ENCODE measurements at regions not wholly inside any gene's neighbourhood (a gene's known extent, or its start where the extent isn't known, plus 50 kb on each side); places are given as distances from the start of the nearest gene placed in this dataset.

GRCh38 chr10:120966657-120967045, 115.5 kb downstream of the WDR11 start:
- TF ChIP-seq POLR2A (IDR thresholded peaks at IDR 0.05) (no peak), CTCF (IDR thresholded peaks at IDR 0.05 in 4 of 5, conservative IDR thresholded peaks at IDR 0.05 in 1 of 5) (no peak)
- no peak for ATAC-seq
- H3K9me3 ChIP-seq = no peaks in the 10 kb centered on the region
- in situ Hi-C loops (cut with MboI; ENCODE audit: low sequenced_read_pairs in 4 of 4) (loop anchor here in 1 of 4 donors (25.0 kb wide), 1 partner anchor 646 kb away; no protein-coding TSS in a partner anchor), intact Hi-C loops (cut with DNase I; ENCODE audit: low total_unique reads) (no loop called here)
- no peak for DNase-seq
- H3K27me3 ChIP-seq = peaks cover 0 to 5% (median 0%) of the 10 kb centered on the region in 3 donors
- no peaks in the 10 kb centered on the region for H3K36me3 ChIP-seq
- no peak overlapping the region for H3K4me3 ChIP-seq
- H3K27ac ChIP-seq = no peak overlapping the region
- no peaks in the 10 kb centered on the region for H3K4me1 ChIP-seq

- Histone ChIP-seq H3K9me3 (no peaks in the 10 kb centered on the region), H3K36me3 (no peaks in the 10 kb centered on the region), H3K27ac (no peak overlapping the region), H3K4me1 (no peaks in the 10 kb centered on the region), H3K4me3 (no peak overlapping the region), H3K27me3 (peaks cover 0 to 6% (median 3%) of the 10 kb centered on the region in 3 donors)
- ATAC-seq = no peak
- TF ChIP-seq POLR2A (IDR thresholded peaks at IDR 0.05) (no peak), CTCF (IDR thresholded peaks at IDR 0.05 in 4 of 5, conservative IDR thresholded peaks at IDR 0.05 in 1 of 5) (no peak)
- in situ Hi-C loops (cut with MboI; ENCODE audit: low sequenced_read_pairs in 4 of 4) (loop anchor here in 1 of 4 donors (25.0 kb wide), 1 partner anchor 643 kb away; no protein-coding TSS in a partner anchor), intact Hi-C loops (cut with DNase I; ENCODE audit: low total_unique reads) (no loop called here)
- no peak for DNase-seq
Observed at GRCh38 chr10:120969219-120969645, 118.1 kb downstream of the WDR11 start.

GRCh38 chr10:120970595-120971529, 119.7 kb downstream of the WDR11 start:
- ATAC-seq (no peak), DNase-seq (no peak)
- Histone ChIP-seq H3K27me3 (peaks cover 0 to 9% (median 8%) of the 10 kb centered on the region in 3 donors), H3K36me3 (no peaks in the 10 kb centered on the region), H3K27ac (no peak overlapping the region), H3K9me3 (no peaks in the 10 kb centered on the region), H3K4me1 (no peaks in the 10 kb centered on the region), H3K4me3 (no peak overlapping the region)
- intact Hi-C loops (cut with DNase I; ENCODE audit: low total_unique reads) (no loop called here), in situ Hi-C loops (cut with MboI; ENCODE audit: low sequenced_read_pairs in 4 of 4) (loop anchor here in 1 of 4 donors (25.0 kb wide), 1 partner anchor 641 kb away; no protein-coding TSS in a partner anchor)
- TF ChIP-seq CTCF (IDR thresholded peaks at IDR 0.05 in 4 of 5, conservative IDR thresholded peaks at IDR 0.05 in 1 of 5) = no peak
- TF ChIP-seq POLR2A (IDR thresholded peaks at IDR 0.05) = no peak

GRCh38 chr10:120971671-120972070, 120.5 kb downstream of the WDR11 start:
- TF ChIP-seq POLR2A (IDR thresholded peaks at IDR 0.05) = no peak
- TF ChIP-seq CTCF (IDR thresholded peaks at IDR 0.05 in 4 of 5, conservative IDR thresholded peaks at IDR 0.05 in 1 of 5) = no peak
- in situ Hi-C loops (cut with MboI; ENCODE audit: low sequenced_read_pairs in 4 of 4) = loop anchor here in 1 of 4 donors (25.0 kb wide), 1 partner anchor 641 kb away; no protein-coding TSS in a partner anchor
- DNase-seq (no peak), ATAC-seq (no peak)
- no peak overlapping the region for H3K27ac ChIP-seq
- no peaks in the 10 kb centered on the region for H3K4me1 ChIP-seq
- H3K27me3 ChIP-seq = peaks cover 3 to 15% (median 12%) of the 10 kb centered on the region in 3 donors
- H3K9me3 ChIP-seq = no peaks in the 10 kb centered on the region
- no peaks in the 10 kb centered on the region for H3K36me3 ChIP-seq
- no peak overlapping the region for H3K4me3 ChIP-seq
- intact Hi-C loops (cut with DNase I; ENCODE audit: low total_unique reads) = no loop called here

Data from gastrocnemius medialis (tissue), 4 donors.